ENCODE measurements at regions not wholly inside any gene's neighbourhood (a gene's known extent, or its start where the extent isn't known, plus 50 kb on each side); places are given as distances from the start of the nearest gene placed in this dataset.

DNA sequence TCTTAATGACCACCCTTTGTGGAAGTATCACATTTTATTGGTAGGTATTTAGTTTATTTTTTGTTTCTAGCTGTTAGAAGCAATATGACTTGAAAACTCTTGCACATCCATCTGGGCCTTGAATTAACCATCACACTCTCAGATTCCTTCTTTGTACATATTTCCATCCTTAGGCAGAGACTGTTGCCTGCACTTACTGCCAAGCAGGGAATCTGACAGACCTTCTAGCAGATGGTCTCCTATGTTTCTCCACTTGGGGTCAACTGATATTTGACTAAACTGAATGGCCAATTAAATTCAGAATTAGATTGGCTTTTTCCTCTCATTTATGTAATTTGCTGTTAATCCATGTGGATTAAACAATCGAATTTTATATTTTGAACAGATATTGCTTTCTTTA is 324.9 kb upstream of the TGFBR2 start:
- TF ChIP-seq POLR2A (IDR thresholded peaks at IDR 0.05; ENCODE audit: low read length): no peak
- TF ChIP-seq GATA1 (IDR thresholded peaks at IDR 0.05; ENCODE audit: low read depth, low read length): no peak
